GM12865 (cell line): ENCODE measurements at regions not wholly inside any gene's neighbourhood (a gene's known extent, or its start where the extent isn't known, plus 50 kb on each side); places are given as distances from the start of the nearest gene placed in this dataset.

Experiments
- DNase-seq: peaks from one replicate; pipeline ENCODE4 v3.0.0; 2010; ENCODE audit warnings: low read depth
- H3K4me3 ChIP-seq: 2 replicates; pipeline ENCODE4 v1.5.1; 2011; ENCODE audit warnings: mild to moderate bottlenecking, low read depth, low read length, control low read depth
- CTCF ChIP-seq: IDR thresholded peaks from 2 replicates; pipeline ENCODE4 v1.5.1; 2011; ENCODE audit warnings: low read length, control low read depth, low read depth, inconsistent platforms; ENCODE audit not compliant: insufficient read depth; ENCODE audit errors: missing control alignments

GRCh38 chr2:52749764-52750163 lies 1017.8 kb upstream of the CHAC2 start:
- DNase-seq = no peak
- no peak overlapping the region for H3K4me3 ChIP-seq
- TF ChIP-seq CTCF = no peak

- no peak for TF ChIP-seq CTCF
- no peak for DNase-seq
- no peak overlapping the region for H3K4me3 ChIP-seq
These were observed 1022.5 kb upstream of the CHAC2 start for GRCh38 chr2:52745144-52745543.

GRCh38 chr2:52732849-52733395 lies 1034.7 kb upstream of the CHAC2 start:
- H3K4me3 ChIP-seq = no peak overlapping the region

GRCh38 chr2:52724585-52724984 lies 1043.0 kb upstream of the CHAC2 start:
- no peak for DNase-seq
- H3K4me3 ChIP-seq = no peak overlapping the region
- no peak for TF ChIP-seq CTCF

More at GRCh38 chr2:52732849-52733395, 1034.7 kb upstream of the CHAC2 start:
- TF ChIP-seq CTCF = no peak
- DNase-seq = no peak

GRCh38 chr2:52717836-52718235 lies 1049.8 kb upstream of the CHAC2 start:
- no peak overlapping the region for H3K4me3 ChIP-seq
- no peak for TF ChIP-seq CTCF
- no peak for DNase-seq

GRCh38 chr2:52710810-52711618 lies 1056.6 kb upstream of the CHAC2 start:
- TF ChIP-seq CTCF = no peak
- no peak for DNase-seq
- H3K4me3 ChIP-seq = no peak overlapping the region

GRCh38 chr2:52704251-52704650 lies 1063.4 kb upstream of the CHAC2 start:
- DNase-seq = no peak
- no peak for TF ChIP-seq CTCF
- H3K4me3 ChIP-seq = no peak overlapping the region
